ENCODE measurements at regions not wholly inside any gene's neighbourhood (a gene's known extent, or its start where the extent isn't known, plus 50 kb on each side); places are given as distances from the start of the nearest gene placed in this dataset.

DNA sequence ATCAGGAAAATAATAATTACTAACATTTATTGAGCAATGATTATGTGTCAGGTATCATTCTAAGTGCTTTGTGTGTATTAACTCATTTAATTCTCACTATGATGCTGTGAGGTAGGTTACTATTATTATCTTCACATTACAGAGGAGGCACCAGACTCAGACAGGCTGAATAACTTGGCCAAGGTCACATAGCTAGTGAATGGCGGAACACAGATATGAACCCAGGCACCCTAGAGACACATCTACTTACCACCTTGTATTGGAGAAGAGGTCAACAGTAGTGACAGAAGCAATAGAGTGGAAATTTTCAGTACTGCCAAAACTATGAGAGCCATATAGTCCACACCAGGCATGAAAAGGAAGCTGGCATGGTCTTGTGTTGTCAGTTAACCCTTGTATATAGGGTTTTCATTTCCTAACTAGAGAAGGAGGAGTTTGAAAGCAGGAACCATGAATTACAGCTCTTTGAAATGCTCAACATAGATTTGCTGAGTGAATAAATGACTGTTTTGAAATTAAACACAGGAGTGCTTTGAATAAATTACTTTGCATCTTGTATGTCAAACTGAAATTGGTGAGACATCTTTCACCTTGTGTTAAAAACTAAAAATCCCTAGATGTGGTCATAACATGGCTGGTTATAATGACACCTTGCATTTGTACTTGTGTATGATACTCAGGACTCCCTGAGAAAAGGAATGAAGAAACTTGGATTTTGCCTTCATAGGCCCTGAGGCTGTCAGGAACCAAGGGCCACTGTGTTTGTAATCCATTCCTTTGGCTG, 71.8 kb downstream of the RTL9 start:
- DNase-seq (ENCODE audit: low read depth), result no peak

DNA sequence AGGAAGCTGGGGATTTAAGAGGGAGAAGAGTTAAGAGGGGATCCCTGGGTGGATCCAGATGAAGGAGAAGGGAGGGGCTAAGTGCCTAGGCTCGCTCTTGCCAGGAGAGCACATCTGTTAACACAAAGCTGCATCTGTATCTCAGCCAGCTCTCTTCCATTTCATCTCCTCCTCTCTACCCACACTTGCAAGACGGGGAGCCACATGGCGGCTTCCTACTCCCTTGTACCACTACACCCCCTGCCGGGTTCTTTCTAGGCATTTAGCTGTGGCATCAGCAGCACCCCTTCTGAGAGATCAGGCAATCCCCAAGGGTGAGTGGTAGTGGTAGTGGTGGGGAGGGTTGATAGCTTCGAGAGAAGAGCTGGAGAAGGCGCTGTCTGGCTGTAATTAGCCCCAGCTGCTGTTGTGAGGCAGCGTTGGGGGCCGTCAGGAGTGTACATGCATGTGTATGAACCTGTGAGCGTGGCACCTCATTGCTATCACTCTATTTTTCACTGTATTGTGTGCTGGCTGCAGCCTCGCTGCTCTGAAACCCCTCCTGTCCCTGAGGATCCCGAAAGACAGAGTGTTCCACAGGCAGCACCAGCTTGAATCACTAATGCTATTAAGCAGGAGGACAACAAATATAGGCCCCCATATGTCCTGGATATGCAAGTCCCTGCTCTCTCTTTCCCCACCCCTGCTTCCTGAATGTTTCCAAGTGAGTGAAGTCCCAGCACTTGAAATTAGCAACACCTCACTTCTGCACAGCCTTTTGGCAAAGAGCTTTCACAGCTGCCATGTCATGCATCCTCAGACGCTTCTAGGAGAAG, 73.7 kb downstream of the RTL9 start:
- no peak for DNase-seq (ENCODE audit: low read depth)

GRCh38 chrX:110432906-110433215, 74.2 kb downstream of the RTL9 start:
- DNase-seq (ENCODE audit: low read depth), result no peak

DNA sequence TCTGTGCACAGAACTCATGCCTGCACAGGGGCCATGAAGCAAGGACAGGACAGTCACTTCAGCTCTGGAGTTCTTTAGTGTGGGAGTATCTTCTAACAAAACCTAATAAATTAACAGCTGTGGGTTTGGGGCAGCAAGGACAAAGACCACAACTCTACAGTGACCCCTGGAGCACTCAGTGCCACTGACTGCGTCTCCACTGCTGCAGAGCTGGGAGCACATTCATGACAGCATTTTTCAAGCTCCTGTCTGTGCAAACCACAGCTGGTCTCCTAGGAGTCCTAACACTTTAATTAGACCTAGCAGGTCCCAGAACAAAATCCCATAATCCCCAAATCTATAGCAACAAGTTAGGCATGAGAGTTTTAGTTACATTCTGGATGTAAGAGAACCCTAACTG, 76.5 kb downstream of the RTL9 start:
- DNase-seq (ENCODE audit: low read depth), result no peak

DNA sequence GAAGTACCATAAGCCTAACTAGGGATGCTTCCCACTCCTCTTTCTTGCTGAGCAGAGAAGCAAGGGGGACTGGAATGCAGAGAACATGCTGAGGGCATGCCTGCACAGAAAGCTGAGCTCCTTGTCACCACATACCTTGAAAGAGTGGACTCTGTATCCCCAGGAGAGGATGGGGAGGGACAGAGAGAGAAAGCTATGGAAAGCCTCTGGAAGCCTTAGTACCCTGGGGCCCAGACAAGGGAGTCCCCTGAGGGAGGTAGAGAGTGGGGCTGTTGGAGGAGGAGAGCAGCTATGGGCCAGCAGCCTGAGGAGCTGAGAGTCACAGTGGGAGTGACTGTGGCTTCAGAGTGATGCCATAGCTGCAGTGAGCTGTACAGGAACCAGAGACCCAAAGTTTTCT, 77.9 kb downstream of the RTL9 start:
- no peak for DNase-seq (ENCODE audit: low read depth)

DNA sequence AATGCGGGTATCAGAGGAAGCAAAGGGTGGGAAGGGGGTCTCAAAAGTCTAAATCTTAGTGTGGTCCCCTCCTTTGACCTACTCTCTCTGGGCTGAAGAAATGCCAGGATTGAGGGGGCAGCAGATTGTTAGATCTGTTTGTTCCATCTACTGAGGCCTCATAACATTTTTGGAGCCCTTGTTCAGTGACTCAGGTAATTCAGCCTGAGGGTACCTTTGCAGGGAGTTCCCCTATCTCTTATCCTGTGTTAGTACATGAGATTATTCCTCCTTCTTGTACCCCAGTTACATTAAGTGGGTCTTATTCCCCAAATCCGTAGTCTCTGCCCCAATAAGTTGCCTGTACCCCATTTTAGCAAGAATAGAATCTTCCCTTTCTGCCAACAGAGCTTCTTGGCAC, 79.0 kb downstream of the RTL9 start:
- DNase-seq (ENCODE audit: low read depth), result no peak

DNA sequence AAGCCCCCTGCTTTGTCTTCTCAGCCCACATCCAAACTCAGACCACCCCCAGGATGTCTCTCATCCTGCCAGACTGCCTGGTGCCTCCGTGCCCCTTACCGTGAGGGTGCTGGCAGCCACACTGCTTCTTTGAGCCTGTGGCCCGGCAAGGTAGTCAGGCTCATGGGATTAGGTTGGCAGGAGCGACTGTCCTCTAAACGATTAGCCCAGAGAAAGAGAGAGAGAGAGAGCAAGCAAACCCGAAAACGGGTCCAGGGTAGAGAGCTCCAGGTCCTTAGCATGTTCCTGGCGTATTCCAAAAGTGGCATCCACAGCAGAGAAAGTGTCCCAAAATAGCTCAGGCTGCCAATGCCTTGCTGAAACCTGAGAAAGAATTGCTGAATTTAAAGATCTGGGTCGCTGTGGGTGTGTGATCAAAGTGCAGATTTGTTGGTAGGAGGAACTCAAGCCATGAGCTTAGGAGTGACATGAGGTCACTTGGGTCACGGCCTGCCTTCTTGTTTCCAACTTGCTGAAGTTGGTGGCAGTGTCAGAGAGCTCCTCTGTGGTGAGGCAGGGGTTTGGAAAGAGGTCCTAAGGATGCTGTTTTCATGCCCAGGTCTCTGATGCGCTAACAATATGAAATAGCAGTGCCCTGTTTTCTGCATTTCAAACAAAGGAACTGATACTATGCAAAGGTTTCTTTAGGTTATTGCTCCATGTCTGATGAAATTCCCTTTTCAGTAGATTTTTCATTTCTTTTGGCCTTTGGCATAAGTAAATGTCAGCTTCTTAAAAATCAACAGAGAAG, 81.6 kb downstream of the RTL9 start:
- DNase-seq (ENCODE audit: low read depth), result no peak

GRCh38 chrX:110442635-110443034, 84.0 kb downstream of the RTL9 start:
- no peak for DNase-seq (ENCODE audit: low read depth)

GRCh38 chrX:110444996-110445395, 86.3 kb downstream of the RTL9 start:
- no peak for DNase-seq (ENCODE audit: low read depth)

- DNase-seq (ENCODE audit: low read depth), result no peak
Observed at GRCh38 chrX:110448459-110448858, 89.8 kb downstream of the RTL9 start.

DNA sequence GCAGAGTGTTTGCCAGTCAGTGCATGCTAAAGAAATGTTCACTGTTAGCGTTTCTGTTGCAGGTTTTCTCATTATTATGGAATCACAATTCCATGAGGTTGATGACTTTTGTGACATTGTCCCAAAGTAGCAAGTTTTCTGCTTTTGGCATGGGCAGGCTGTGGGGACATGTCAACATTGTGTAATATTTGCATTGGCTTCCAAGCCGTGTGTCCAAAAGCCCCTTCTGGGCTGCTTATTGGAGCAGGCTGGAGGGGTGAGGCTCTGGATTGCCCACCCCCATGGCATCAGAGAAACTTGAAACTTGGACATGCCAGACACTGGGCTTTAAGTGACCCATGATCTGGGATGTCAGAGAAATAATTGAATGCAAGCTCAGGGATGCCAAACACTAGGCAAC, 90.7 kb downstream of the RTL9 start:
- DNase-seq (ENCODE audit: low read depth), result no peak

DNA sequence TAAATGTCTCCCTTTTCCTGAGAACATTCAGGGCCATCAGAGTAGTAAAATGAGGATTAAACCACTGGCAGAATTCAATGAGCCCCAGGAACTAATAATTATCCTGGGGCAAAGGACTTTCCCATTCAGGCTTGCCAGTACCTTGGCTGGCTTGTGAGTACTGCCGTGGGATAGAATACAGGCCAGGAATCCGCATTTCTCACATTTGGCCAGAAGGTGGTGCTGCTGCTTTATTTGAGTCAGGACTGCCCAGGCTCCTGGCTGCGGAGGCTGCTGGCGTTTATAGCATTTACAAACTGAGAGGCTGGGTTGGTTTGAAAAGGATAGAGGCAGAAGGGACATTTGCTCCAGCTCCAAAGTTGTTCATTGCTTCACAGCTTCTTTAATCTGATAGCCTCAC, 91.4 kb downstream of the RTL9 start:
- DNase-seq (ENCODE audit: low read depth), result peak; percentile 23

DNA sequence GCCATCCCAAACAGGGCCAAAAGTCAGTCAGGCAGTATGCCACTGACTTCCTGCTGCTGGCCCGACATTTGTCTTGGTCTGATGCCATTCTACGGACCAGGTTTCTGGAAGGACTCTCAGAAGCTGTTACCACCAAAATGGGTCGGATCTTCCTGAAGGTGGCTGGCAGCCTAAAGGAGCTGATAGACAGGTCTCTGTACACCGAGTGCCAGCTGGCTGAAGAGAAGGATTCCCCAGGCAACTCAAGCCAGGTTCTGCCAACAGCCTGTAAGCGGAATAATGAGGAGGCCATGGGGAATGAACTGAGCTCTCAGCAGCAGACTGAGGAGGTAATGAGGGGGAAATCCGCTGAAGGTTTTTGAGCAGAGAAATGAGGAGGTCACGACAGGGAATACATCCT, 95.7 kb downstream of the RTL9 start:
- DNase-seq (ENCODE audit: low read depth), result no peak

- DNase-seq (ENCODE audit: low read depth), result no peak
Observed at GRCh38 chrX:110462957-110463356, 104.3 kb downstream of the RTL9 start.

GRCh38 chrX:110466790-110467189, 108.1 kb downstream of the RTL9 start:
- no peak for DNase-seq (ENCODE audit: low read depth)

GRCh38 chrX:110472265-110472664, 113.6 kb downstream of the RTL9 start:
- DNase-seq (ENCODE audit: low read depth), result no peak

DNA sequence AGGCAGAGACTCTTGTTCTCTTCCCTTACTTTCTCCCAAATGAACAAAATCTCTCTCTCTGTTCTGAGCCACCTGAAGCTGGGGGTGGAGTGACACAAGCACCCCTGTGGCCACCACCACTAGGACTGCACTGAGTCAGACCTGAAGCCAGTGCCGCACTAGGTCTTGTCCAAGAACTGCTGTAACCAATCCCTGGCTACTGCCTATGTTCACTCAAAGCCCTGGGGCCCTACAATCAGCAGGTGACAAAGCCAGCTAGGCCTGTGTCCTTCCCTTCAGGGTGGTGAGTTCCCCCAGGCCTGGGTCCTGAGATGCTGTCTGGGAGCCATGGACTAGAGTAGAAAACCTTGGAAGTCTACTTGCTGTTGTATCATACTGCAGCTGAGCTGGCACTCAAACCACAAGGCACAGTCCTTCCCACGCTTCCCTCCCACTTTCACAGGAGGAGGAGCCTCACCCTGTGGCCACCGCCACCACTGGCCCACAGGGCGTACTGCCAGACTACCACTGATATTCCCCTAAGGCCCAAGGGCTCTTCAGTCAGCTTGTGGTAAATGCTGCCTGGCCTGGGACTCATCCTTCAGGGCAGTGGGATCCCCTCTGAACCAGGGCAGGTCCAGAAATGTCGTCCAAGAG, 119.1 kb downstream of the RTL9 start:
- no peak for DNase-seq (ENCODE audit: low read depth)

- DNase-seq (ENCODE audit: low read depth), result no peak
Observed at GRCh38 chrX:110491846-110492620, 133.4 kb downstream of the RTL9 start.

DNA sequence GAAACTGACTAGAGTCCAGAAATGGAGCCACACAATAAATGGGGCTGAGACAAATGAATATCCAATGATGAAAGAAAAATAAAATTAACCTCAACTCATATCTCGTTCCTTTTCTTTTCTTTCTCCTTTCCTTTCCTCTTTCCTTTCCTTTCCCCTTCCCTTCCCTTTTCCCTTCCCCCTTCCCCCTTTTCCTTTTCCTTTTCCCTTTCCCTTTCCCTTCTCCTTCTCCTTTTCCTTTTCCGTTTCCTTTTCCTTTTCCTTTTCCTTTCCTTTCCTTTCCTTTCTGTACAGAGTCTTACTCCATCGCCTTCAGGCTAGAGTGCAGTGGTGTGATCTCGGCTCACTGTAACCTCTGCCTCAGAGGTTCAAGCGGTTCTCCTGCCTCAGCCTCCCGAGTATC, 146.3 kb downstream of the RTL9 start:
- no peak for DNase-seq (ENCODE audit: low read depth)

GRCh38 chrX:110509755-110510532, 151.3 kb downstream of the RTL9 start:
- DNase-seq (ENCODE audit: low read depth), result no peak

DNA sequence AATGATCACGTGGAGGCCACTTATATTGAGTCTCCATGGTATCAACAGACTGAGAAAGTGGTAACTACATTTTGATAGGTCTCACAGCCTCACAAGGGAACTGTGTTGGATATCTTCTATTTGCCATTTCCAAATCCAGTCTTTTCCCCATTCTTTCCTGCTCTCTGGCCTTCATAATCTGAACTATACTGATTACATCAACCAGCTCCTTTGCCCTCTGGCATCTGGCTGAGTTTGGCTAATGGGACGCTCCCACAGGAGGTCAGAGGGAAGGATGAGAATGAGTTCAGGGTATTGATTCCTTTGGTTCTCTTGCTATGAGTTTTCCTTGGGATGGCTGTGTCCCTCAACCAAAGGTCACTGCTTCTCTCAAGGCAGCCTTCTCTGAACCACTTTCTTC, 152.6 kb downstream of the RTL9 start:
- no peak for DNase-seq (ENCODE audit: low read depth)
